ENCODE measurements at regions not wholly inside any gene's neighbourhood (a gene's known extent, or its start where the extent isn't known, plus 50 kb on each side); places are given as distances from the start of the nearest gene placed in this dataset.

DNA sequence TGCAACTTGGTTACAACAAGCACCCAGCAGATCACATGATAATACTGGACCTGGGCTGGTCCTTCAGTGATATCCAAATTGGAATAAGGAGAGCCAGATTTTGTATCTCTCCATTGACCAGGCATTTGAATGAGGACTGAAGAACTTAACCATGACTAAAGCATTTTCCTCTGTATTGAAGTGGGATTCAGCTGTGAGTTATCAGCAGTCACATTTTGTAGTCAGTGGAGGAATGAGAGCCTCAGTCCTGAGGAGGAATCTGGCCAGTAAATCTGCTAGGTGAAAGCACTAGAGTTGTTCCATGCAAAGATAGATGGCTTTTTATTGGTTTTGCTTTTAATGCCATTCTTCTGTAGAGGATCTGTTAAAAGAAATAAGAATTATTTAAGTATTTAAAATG, 1506.0 kb downstream of the PCDH7 start:
- no peak for ATAC-seq

DNA sequence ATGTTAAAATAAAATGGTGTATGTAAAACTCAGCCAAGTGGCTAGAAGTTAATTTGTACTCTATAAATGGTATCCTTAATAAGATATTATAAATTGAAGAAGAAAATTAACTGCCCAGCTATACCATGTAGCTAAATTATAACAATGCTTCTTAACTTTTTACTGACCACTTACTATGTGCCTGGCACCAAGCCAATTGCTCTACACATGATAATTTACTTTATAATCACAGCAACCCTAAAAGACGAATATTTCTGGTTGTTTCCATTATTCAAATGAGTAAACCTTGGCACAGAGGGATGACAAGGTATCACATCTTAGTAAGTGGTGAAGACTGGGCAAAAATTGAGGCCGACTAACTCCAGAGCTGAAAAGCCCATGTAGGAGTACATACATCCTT, 1506.6 kb downstream of the PCDH7 start:
- no peak for ATAC-seq
- TF ChIP-seq ISL1 (CRISPR knock-in tag; IDR thresholded peaks at IDR 0.05) (no peak), PPARA (CRISPR knock-in tag; IDR thresholded peaks at IDR 0.05; ENCODE audit: borderline replicate concordance) (no peak), ARNTL (CRISPR knock-in tag; IDR thresholded peaks at IDR 0.05; ENCODE audit: borderline replicate concordance, low read depth) (no peak), TCF4 (CRISPR knock-in tag; IDR thresholded peaks at IDR 0.05; ENCODE audit: borderline replicate concordance) (no peak), OSR1 (CRISPR knock-in tag; IDR thresholded peaks at IDR 0.05) (no peak), SNAI2 (CRISPR knock-in tag; IDR thresholded peaks at IDR 0.05) (no peak), ZNF70 (CRISPR knock-in tag; IDR thresholded peaks at IDR 0.05) (no peak), ESRRG (CRISPR knock-in tag; IDR thresholded peaks at IDR 0.05) (no peak), ZFP30 (CRISPR knock-in tag; IDR thresholded peaks at IDR 0.05) (no peak)
- TF ChIP-seq, protein P1, sequence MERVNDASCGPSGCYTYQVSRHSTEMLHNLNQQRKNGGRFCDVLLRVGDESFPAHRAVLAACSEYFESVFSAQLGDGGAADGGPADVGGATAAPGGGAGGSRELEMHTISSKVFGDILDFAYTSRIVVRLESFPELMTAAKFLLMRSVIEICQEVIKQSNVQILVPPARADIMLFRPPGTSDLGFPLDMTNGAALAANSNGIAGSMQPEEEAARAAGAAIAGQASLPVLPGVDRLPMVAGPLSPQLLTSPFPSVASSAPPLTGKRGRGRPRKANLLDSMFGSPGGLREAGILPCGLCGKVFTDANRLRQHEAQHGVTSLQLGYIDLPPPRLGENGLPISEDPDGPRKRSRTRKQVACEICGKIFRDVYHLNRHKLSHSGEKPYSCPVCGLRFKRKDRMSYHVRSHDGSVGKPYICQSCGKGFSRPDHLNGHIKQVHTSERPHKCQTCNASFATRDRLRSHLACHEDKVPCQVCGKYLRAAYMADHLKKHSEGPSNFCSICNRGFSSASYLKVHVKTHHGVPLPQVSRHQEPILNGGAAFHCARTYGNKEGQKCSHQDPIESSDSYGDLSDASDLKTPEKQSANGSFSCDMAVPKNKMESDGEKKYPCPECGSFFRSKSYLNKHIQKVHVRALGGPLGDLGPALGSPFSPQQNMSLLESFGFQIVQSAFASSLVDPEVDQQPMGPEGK (CRISPR knock-in tag; IDR thresholded peaks at IDR 0.05; ENCODE audit: borderline replicate concordance): no peak
- TF ChIP-seq, protein P2, sequence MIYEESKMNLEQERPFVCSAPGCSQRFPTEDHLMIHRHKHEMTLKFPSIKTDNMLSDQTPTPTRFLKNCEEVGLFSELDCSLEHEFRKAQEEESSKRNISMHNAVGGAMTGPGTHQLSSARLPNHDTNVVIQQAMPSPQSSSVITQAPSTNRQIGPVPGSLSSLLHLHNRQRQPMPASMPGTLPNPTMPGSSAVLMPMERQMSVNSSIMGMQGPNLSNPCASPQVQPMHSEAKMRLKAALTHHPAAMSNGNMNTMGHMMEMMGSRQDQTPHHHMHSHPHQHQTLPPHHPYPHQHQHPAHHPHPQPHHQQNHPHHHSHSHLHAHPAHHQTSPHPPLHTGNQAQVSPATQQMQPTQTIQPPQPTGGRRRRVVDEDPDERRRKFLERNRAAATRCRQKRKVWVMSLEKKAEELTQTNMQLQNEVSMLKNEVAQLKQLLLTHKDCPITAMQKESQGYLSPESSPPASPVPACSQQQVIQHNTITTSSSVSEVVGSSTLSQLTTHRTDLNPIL (CRISPR knock-in tag; IDR thresholded peaks at IDR 0.05; ENCODE audit: low read depth): no peak
- TF ChIP-seq, protein P3, sequence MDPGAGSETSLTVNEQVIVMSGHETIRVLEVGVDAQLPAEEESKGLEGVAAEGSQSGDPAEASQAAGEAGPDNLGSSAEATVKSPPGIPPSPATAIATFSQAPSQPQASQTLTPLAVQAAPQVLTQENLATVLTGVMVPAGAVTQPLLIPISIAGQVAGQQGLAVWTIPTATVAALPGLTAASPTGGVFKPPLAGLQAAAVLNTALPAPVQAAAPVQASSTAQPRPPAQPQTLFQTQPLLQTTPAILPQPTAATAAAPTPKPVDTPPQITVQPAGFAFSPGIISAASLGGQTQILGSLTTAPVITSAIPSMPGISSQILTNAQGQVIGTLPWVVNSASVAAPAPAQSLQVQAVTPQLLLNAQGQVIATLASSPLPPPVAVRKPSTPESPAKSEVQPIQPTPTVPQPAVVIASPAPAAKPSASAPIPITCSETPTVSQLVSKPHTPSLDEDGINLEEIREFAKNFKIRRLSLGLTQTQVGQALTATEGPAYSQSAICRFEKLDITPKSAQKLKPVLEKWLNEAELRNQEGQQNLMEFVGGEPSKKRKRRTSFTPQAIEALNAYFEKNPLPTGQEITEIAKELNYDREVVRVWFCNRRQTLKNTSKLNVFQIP (CRISPR knock-in tag; IDR thresholded peaks at IDR 0.05; ENCODE audit: borderline replicate concordance, low read depth): no peak
- TF ChIP-seq, protein P4, sequence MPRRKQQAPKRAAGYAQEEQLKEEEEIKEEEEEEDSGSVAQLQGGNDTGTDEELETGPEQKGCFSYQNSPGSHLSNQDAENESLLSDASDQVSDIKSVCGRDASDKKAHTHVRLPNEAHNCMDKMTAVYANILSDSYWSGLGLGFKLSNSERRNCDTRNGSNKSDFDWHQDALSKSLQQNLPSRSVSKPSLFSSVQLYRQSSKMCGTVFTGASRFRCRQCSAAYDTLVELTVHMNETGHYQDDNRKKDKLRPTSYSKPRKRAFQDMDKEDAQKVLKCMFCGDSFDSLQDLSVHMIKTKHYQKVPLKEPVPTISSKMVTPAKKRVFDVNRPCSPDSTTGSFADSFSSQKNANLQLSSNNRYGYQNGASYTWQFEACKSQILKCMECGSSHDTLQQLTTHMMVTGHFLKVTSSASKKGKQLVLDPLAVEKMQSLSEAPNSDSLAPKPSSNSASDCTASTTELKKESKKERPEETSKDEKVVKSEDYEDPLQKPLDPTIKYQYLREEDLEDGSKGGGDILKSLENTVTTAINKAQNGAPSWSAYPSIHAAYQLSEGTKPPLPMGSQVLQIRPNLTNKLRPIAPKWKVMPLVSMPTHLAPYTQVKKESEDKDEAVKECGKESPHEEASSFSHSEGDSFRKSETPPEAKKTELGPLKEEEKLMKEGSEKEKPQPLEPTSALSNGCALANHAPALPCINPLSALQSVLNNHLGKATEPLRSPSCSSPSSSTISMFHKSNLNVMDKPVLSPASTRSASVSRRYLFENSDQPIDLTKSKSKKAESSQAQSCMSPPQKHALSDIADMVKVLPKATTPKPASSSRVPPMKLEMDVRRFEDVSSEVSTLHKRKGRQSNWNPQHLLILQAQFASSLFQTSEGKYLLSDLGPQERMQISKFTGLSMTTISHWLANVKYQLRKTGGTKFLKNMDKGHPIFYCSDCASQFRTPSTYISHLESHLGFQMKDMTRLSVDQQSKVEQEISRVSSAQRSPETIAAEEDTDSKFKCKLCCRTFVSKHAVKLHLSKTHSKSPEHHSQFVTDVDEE (CRISPR knock-in tag; IDR thresholded peaks at IDR 0.05): no peak
- TF ChIP-seq, protein P5, sequence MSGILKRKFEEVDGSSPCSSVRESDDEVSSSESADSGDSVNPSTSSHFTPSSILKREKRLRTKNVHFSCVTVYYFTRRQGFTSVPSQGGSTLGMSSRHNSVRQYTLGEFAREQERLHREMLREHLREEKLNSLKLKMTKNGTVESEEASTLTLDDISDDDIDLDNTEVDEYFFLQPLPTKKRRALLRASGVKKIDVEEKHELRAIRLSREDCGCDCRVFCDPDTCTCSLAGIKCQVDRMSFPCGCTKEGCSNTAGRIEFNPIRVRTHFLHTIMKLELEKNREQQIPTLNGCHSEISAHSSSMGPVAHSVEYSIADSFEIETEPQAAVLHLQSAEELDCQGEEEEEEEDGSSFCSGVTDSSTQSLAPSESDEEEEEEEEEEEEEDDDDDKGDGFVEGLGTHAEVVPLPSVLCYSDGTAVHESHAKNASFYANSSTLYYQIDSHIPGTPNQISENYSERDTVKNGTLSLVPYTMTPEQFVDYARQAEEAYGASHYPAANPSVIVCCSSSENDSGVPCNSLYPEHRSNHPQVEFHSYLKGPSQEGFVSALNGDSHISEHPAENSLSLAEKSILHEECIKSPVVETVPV (CRISPR knock-in tag; IDR thresholded peaks at IDR 0.05): no peak

More for the DNA sequence above, 1506.0 kb downstream of the PCDH7 start:
- TF ChIP-seq ZNF8 (CRISPR knock-in tag; IDR thresholded peaks at IDR 0.05) (no peak), TOX (CRISPR knock-in tag; IDR thresholded peaks at IDR 0.05; ENCODE audit: borderline replicate concordance) (no peak), ZNF565 (CRISPR knock-in tag; conservative IDR thresholded peaks at IDR 0.05; ENCODE audit: low read depth) (no peak), ZC3H10 (CRISPR knock-in tag; IDR thresholded peaks at IDR 0.05) (no peak), ZNF70 (CRISPR knock-in tag; IDR thresholded peaks at IDR 0.05) (no peak), GLIS3 (CRISPR knock-in tag; IDR thresholded peaks at IDR 0.05) (no peak), ZFP30 (CRISPR knock-in tag; IDR thresholded peaks at IDR 0.05) (no peak), RARB (CRISPR knock-in tag; IDR thresholded peaks at IDR 0.05) (no peak), ISL1 (CRISPR knock-in tag; IDR thresholded peaks at IDR 0.05) (no peak), PPARA (CRISPR knock-in tag; IDR thresholded peaks at IDR 0.05; ENCODE audit: borderline replicate concordance) (no peak), OSR1 (CRISPR knock-in tag; IDR thresholded peaks at IDR 0.05) (no peak), ESRRG (CRISPR knock-in tag; IDR thresholded peaks at IDR 0.05) (no peak), TCF4 (CRISPR knock-in tag; IDR thresholded peaks at IDR 0.05; ENCODE audit: borderline replicate concordance) (no peak), CSDC2 (CRISPR knock-in tag; IDR thresholded peaks at IDR 0.05) (no peak), ARNTL (CRISPR knock-in tag; IDR thresholded peaks at IDR 0.05; ENCODE audit: borderline replicate concordance, low read depth) (no peak)
- TF ChIP-seq, protein P1 (CRISPR knock-in tag; IDR thresholded peaks at IDR 0.05; ENCODE audit: borderline replicate concordance): no peak
- TF ChIP-seq, protein P5 (CRISPR knock-in tag; IDR thresholded peaks at IDR 0.05): no peak
- TF ChIP-seq, protein P3 (CRISPR knock-in tag; IDR thresholded peaks at IDR 0.05; ENCODE audit: borderline replicate concordance, low read depth): no peak
- TF ChIP-seq, protein P2 (CRISPR knock-in tag; IDR thresholded peaks at IDR 0.05; ENCODE audit: low read depth): no peak

All from SK-N-SH treated with all-trans-retinoic acid at 6 μM for 48 hours (cell line).